ENCODE measurements at regions not wholly inside any gene's neighbourhood (a gene's known extent, or its start where the extent isn't known, plus 50 kb on each side); places are given as distances from the start of the nearest gene placed in this dataset.

GRCh38 chr13:50631041-50631440 is 212.5 kb downstream of the DLEU7 start:
- TF ChIP-seq, protein P1, sequence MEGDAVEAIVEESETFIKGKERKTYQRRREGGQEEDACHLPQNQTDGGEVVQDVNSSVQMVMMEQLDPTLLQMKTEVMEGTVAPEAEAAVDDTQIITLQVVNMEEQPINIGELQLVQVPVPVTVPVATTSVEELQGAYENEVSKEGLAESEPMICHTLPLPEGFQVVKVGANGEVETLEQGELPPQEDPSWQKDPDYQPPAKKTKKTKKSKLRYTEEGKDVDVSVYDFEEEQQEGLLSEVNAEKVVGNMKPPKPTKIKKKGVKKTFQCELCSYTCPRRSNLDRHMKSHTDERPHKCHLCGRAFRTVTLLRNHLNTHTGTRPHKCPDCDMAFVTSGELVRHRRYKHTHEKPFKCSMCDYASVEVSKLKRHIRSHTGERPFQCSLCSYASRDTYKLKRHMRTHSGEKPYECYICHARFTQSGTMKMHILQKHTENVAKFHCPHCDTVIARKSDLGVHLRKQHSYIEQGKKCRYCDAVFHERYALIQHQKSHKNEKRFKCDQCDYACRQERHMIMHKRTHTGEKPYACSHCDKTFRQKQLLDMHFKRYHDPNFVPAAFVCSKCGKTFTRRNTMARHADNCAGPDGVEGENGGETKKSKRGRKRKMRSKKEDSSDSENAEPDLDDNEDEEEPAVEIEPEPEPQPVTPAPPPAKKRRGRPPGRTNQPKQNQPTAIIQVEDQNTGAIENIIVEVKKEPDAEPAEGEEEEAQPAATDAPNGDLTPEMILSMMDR (IDR thresholded peaks at IDR 0.05; ENCODE audit: insufficient read depth, low read length, poor library complexity, severe bottlenecking) = no peak
- no peak for TF ChIP-seq EZH2phosphoT487 (conservative IDR thresholded peaks at IDR 0.05; ENCODE audit: low read length)

Data from SU-DHL-6 (cell line).